GM12874 (cell line): ENCODE measurements at regions not wholly inside any gene's neighbourhood (a gene's known extent, or its start where the extent isn't known, plus 50 kb on each side); places are given as distances from the start of the nearest gene placed in this dataset.

Source experiments
- TF ChIP-seq, protein P1 (sequence below): IDR thresholded peaks from 2 replicates; pipeline ENCODE4 v1.5.1; 2011; ENCODE audit warnings: low read depth, mild to moderate bottlenecking, control low read depth, low read length, moderate library complexity; ENCODE audit not compliant: insufficient read depth

DNA sequence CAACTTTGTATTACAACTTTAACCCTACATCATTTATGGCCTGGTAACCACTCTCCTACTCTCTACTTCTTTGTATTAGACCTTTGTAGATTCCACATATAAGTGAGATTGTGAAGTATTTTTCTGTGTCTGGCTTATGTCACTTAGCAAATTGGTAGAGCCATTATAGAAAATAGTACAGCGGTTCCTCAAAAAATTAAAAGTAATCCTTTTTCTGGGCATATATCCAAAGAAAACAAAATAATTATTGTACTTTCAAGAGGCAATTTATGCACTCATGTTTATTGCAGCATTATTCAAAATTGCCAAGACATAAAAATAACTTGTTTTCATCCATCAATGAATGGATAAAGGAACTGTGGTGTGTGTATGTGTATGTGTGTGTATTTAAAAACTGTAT is 537.5 kb upstream of the FSIP2 start:
- TF ChIP-seq, protein P1, sequence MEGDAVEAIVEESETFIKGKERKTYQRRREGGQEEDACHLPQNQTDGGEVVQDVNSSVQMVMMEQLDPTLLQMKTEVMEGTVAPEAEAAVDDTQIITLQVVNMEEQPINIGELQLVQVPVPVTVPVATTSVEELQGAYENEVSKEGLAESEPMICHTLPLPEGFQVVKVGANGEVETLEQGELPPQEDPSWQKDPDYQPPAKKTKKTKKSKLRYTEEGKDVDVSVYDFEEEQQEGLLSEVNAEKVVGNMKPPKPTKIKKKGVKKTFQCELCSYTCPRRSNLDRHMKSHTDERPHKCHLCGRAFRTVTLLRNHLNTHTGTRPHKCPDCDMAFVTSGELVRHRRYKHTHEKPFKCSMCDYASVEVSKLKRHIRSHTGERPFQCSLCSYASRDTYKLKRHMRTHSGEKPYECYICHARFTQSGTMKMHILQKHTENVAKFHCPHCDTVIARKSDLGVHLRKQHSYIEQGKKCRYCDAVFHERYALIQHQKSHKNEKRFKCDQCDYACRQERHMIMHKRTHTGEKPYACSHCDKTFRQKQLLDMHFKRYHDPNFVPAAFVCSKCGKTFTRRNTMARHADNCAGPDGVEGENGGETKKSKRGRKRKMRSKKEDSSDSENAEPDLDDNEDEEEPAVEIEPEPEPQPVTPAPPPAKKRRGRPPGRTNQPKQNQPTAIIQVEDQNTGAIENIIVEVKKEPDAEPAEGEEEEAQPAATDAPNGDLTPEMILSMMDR, result no peak

DNA sequence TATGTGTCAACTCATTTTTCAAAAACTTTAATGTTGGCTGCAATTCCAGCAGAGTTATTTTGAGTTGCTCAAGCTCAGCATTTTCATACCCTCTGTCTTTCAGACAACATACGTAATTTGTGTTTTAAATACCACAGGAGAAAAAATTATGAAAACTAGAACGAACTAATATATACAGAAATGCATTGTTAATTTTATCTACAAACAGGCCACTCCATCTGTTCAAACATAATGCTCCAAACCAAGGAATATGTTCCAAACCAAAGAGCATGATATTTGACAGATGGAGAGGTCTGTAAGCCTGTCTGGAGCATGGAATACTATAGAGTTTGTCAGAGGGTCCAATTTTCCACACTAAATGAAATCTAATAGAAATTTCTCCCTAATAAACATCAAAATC is 536.2 kb upstream of the FSIP2 start:
- TF ChIP-seq, protein P1, result no peak

DNA sequence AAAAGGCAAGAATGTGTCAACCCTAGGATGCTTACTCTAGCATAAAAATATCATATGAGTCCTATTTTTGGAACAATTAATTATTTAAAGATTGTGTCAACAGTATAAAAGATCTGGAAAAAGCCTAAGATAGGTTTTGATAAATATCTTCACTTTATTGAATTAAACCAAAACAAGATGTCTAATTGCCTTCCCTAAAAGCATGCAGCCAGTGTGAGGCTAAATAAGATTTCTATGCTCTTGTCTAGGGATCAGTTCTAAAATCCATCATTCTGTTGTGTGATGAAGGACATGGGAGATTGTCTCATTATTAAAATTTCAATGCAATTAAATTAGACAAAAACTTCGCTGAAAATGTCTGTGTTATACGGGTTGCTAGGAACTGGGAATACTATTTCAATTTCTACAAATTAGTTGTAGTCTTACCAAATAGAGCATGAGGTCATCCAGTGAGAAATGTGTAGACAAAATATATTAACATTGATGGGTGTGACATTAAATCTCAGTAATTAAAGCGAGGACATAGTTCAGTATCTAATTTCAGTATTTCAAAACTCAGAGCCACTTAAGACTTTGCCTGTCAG is 535.6 kb upstream of the FSIP2 start:
- TF ChIP-seq, protein P1, result no peak

DNA sequence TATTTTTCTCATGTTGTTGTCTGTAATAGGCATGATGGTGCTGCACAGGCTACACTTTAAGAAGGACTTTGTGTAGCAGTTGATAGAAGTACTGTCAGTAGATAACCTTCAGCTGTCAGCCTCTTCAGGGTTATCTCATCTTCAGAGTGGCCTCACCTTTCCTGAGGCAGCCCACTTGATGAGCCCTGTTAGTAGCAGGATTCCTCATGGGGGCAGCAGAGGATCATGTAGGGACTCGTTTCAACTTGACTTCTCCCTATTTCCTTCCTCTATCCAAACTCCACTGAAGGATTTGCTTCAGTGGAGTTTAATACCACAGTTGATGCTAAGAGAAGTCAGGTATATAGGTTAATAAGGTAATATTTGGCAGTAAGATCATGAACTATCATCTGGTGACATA is 530.3 kb upstream of the FSIP2 start:
- TF ChIP-seq, protein P1, result peak; percentile 56

DNA sequence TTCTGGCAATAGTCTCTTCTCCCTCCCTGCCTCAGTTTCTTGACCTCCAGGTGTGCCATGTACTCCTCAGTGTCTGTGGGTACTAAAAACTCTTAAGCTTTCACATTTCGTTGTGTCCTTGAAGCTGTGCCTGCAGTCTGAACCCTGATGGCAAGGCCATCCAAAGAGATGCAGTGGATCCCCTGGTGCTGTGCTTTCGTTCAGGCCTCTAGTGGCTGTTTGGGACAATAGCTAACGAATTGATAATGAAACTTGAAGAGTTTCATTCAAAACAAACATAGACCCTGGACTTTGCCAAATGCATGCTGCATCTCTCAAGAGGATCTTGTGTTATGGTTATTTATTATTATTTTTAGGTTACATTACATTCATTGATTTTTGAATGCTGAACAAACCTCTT is 523.1 kb upstream of the FSIP2 start:
- TF ChIP-seq, protein P1, result no peak

DNA sequence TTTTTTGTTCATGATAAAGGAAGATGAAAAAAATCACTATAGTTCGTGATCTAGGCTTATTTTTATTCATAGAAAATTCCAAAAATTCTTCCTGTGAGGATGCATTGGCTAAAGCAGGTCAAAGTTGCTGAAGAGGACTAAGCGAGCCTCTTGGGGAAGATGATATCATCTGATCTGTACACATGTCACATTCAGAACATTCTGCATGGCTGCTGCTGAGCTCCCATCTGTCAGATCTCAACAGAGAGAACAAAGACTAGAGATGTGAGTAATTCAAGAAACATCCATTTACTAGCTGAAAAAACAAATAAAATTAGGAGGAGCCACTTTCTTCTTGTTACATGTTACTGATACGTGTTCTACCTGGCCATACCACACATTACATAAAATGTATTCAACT is 518.6 kb upstream of the FSIP2 start:
- TF ChIP-seq, protein P1, result no peak

DNA sequence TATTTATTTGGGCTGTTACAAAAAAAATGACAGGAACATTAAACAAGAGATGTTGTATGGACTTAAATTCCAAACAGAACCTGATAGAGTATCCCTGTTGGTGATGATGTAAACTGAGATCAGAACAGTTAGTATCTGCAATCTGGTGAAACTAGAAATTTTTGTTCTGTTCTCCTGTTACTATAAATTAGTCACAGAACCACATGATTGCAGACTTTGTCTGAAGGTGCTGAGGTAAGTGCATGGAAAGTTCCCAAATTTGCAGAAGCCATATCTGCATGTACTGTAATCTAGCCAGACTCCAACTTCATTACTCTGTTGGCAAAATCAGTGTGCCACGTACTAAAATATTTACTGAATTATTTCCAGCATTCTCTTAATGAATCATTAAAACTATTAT is 516.3 kb upstream of the FSIP2 start:
- TF ChIP-seq, protein P1, result no peak

DNA sequence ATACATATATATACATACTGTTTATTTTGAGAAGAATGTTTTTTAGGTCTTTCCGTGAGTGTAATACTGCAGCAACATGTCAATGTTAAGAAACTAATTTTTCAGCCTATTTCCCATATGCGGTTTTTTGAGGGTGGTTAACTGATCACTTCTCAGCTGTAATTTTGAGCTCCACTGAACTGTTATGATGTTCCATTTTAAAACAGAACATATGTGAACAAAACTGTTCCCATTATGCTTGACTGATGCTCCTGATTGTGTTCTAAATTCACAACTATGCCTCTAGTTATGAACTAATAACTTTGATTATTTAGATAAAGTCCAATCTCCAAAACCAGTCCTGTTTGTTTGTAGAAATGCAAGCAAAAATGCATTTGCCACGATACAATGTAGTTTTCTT is 511.2 kb upstream of the FSIP2 start:
- TF ChIP-seq, protein P1, result no peak
